ENCODE measurements at regions not wholly inside any gene's neighbourhood (a gene's known extent, or its start where the extent isn't known, plus 50 kb on each side); places are given as distances from the start of the nearest gene placed in this dataset.

DNA sequence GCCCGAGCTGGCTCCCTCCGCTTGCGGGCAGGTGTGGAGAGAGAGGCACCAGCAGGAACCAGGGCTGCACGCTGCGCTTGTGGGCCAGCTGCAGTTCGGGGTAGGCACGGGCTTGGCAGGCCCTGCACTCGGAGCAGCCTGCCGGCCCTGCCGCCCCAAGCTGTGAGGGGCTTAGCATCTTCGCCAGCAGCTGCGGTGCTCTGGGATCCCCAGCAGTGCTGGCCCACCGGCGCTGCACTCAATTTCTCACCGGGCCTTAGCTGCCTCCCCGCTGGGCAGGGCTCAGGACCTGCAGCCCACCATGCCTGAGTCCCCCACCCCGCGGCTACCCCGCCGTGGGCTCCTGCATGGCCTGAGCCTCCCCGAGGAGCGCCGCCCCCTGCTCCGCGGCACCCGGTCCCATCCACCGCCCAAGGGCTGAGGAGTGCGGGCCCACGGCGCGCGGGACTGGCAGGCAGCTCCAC, 434.4 kb upstream of the RGPD4 start:
- TF ChIP-seq, protein P1, sequence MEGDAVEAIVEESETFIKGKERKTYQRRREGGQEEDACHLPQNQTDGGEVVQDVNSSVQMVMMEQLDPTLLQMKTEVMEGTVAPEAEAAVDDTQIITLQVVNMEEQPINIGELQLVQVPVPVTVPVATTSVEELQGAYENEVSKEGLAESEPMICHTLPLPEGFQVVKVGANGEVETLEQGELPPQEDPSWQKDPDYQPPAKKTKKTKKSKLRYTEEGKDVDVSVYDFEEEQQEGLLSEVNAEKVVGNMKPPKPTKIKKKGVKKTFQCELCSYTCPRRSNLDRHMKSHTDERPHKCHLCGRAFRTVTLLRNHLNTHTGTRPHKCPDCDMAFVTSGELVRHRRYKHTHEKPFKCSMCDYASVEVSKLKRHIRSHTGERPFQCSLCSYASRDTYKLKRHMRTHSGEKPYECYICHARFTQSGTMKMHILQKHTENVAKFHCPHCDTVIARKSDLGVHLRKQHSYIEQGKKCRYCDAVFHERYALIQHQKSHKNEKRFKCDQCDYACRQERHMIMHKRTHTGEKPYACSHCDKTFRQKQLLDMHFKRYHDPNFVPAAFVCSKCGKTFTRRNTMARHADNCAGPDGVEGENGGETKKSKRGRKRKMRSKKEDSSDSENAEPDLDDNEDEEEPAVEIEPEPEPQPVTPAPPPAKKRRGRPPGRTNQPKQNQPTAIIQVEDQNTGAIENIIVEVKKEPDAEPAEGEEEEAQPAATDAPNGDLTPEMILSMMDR (IDR thresholded peaks at IDR 0.05; ENCODE audit: poor library complexity, severe bottlenecking): no peak
- TF ChIP-seq MXI1 (conservative IDR thresholded peaks at IDR 0.05; ENCODE audit: poor library complexity, severe bottlenecking) (no peak), EZH2 (IDR thresholded peaks at IDR 0.05; ENCODE audit: borderline replicate concordance, insufficient read depth, low read length, poor library complexity, severe bottlenecking) (no peak), RAD21 (conservative IDR thresholded peaks at IDR 0.05) (no peak), POLR2AphosphoS5 (IDR thresholded peaks at IDR 0.05) (no peak)
